RWPE2 (cell line): ENCODE measurements at regions not wholly inside any gene's neighbourhood (a gene's known extent, or its start where the extent isn't known, plus 50 kb on each side); places are given as distances from the start of the nearest gene placed in this dataset.

Source experiments
- ATAC-seq: fragments of 200-7000 bp; cut with Tn5 transposase; 3 replicates; pipeline ENCODE4 v1.9.1; 2021; ENCODE audit warnings: low read depth
- DNase-seq: peaks from one replicate; pipeline ENCODE4 v3.0.0-alpha.2; 2020; ENCODE audit warnings: low spot score
- H3K27ac ChIP-seq: fragments of 450-650 bp; 2 replicates; pipeline ENCODE4 v1.5.1; 2017; ENCODE audit warnings: mild to moderate bottlenecking; ENCODE audit not compliant: poor library complexity, severe bottlenecking
- H3K27me3 ChIP-seq: fragments of 250-450 bp; sonication (Bioruptor Pico); 2 replicates; pipeline ENCODE4 v1.5.1; 2021; ENCODE audit warnings: mild to moderate bottlenecking, moderate library complexity; ENCODE audit not compliant: insufficient read depth, poor library complexity, severe bottlenecking
- H3K36me3 ChIP-seq: fragments of 250-450 bp; sonication (Bioruptor Pico); 2 replicates; pipeline ENCODE4 v1.5.1; 2020; ENCODE audit warnings: low read depth, mild to moderate bottlenecking, moderate library complexity
- H3K4me1 ChIP-seq: fragments of 250-450 bp; sonication (Bioruptor Pico); 2 replicates; pipeline ENCODE4 v1.5.1; 2021; ENCODE audit warnings: mild to moderate bottlenecking, moderate library complexity; ENCODE audit not compliant: insufficient read depth, poor library complexity, severe bottlenecking
- H3K4me3 ChIP-seq: fragments of 250-450 bp; sonication (Bioruptor Pico); 2 replicates; pipeline ENCODE4 v1.5.1; 2021; ENCODE audit warnings: mild to moderate bottlenecking, moderate library complexity; ENCODE audit not compliant: severe bottlenecking
- H3K9me3 ChIP-seq: fragments of 250-450 bp; sonication (Bioruptor Pico); 2 replicates; pipeline ENCODE4 v1.5.1; 2021; ENCODE audit warnings: mild to moderate bottlenecking, moderate library complexity; ENCODE audit not compliant: severe bottlenecking
- TF ChIP-seq, protein P1 (sequence below): fragments of 450-650 bp; IDR thresholded peaks from one replicate; pipeline ENCODE4 v1.5.1; 2017; ENCODE audit warnings: mild to moderate bottlenecking, moderate library complexity; ENCODE audit not compliant: poor library complexity, severe bottlenecking

DNA sequence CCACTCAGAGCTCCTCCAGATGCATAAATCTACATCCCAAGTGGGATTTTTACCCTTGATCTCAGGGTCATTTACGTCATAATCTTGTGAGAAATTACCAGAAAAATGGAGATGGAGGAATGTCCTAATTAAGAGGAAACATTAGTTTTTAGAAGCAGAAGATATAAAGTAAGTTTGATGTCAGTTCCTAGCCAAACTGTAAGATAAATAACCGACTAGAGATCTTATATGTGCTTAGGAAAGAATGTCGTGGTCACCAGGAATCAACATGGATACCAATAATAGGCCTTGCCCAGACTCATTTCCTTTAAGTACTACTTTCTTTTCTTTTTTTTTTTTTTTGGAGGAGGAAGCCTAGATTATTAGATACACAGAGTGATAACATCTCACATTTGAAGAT lies 186.9 kb downstream of the UTRN start:
- H3K4me1 ChIP-seq, result no peaks in the 10 kb centered on the region
- DNase-seq (no peak), ATAC-seq (no peak)
- H3K36me3 ChIP-seq, result peaks cover 10% of the 10 kb centered on the region; the same call in 1 of the 2 replicates
- TF ChIP-seq, protein P1, sequence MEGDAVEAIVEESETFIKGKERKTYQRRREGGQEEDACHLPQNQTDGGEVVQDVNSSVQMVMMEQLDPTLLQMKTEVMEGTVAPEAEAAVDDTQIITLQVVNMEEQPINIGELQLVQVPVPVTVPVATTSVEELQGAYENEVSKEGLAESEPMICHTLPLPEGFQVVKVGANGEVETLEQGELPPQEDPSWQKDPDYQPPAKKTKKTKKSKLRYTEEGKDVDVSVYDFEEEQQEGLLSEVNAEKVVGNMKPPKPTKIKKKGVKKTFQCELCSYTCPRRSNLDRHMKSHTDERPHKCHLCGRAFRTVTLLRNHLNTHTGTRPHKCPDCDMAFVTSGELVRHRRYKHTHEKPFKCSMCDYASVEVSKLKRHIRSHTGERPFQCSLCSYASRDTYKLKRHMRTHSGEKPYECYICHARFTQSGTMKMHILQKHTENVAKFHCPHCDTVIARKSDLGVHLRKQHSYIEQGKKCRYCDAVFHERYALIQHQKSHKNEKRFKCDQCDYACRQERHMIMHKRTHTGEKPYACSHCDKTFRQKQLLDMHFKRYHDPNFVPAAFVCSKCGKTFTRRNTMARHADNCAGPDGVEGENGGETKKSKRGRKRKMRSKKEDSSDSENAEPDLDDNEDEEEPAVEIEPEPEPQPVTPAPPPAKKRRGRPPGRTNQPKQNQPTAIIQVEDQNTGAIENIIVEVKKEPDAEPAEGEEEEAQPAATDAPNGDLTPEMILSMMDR, result no peak
- H3K27me3 ChIP-seq, result no peaks in the 10 kb centered on the region
- no peak overlapping the region for H3K4me3 ChIP-seq
- H3K27ac ChIP-seq, result no peak overlapping the region
- no peaks in the 10 kb centered on the region for H3K9me3 ChIP-seq

DNA sequence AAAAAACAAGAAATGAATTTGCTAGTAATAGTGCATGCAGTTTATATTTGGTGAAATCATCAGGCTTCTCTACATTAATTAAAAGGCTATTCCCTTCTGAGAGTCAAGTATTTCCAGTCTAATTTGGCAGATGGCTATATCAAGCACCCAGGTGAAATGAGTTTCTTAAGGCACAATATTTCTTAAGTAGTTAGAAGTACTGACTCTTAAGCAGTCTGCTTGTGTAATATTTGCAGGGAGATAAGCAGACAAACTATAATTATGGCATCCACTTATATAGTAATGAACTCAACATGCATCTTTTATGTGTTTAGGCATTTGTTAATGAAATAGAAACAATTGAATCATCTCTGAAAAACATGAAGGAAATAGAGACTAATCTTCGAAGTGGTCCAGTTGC lies 189.2 kb downstream of the UTRN start:
- Histone ChIP-seq H3K4me3 (no peak overlapping the region), H3K9me3 (no peaks in the 10 kb centered on the region), H3K4me1 (no peaks in the 10 kb centered on the region), H3K36me3 (peaks cover 16% of the 10 kb centered on the region), H3K27me3 (no peaks in the 10 kb centered on the region), H3K27ac (no peak overlapping the region)
- no peak for ATAC-seq
- no peak for DNase-seq
- TF ChIP-seq, protein P1, result no peak

DNA sequence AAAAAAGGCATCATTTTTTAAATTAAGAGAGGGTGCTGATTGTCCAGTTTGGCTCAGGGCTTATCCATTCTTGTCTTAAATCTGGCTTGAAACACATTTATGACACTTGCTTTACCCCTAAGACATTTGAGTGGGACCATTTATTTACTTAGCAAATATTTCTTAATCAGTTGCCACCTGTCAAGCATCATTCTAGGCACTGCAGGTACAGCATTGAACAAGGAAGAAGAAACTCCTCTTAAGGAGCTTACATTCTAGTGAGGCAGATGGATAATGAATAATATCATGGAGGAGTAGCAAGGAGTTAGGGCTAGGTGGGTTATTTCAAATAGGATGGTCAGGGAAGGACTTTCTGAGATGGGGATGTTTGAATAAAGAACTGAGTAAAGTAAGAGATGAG lies 189.8 kb downstream of the UTRN start:
- TF ChIP-seq, protein P1, result no peak
- H3K36me3 ChIP-seq, result peaks cover 20% of the 10 kb centered on the region
- H3K4me1 ChIP-seq, result no peaks in the 10 kb centered on the region
- no peak for DNase-seq
- ATAC-seq, result no peak
- no peaks in the 10 kb centered on the region for H3K27me3 ChIP-seq
- H3K27ac ChIP-seq, result no peak overlapping the region
- no peaks in the 10 kb centered on the region for H3K9me3 ChIP-seq
- no peak overlapping the region for H3K4me3 ChIP-seq

DNA sequence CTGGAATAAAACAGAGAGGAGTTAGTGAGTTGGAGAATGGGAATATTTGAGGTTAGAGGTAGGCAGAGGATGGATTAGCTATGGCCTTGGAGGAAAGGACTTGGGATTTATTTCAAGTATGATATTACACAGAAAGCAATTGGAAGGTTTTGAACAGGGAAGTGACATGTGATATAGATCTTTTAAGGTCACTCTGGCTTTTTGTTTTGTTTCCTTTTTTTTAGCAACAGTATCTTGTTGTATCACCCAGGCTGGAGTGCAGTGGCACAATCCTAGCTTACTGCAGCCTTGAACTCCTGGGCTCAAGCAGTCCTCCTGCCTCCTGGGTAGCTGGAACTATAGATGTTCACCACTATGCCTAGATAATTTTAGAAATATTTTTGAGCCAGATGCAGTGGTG lies 190.3 kb downstream of the UTRN start:
- no peaks in the 10 kb centered on the region for H3K4me1 ChIP-seq
- no peaks in the 10 kb centered on the region for H3K9me3 ChIP-seq
- DNase-seq (no peak), ATAC-seq (no peak)
- no peaks in the 10 kb centered on the region for H3K27me3 ChIP-seq
- H3K4me3 ChIP-seq, result no peak overlapping the region
- peaks cover 24% of the 10 kb centered on the region for H3K36me3 ChIP-seq
- TF ChIP-seq, protein P1, result no peak
- H3K27ac ChIP-seq, result no peak overlapping the region

DNA sequence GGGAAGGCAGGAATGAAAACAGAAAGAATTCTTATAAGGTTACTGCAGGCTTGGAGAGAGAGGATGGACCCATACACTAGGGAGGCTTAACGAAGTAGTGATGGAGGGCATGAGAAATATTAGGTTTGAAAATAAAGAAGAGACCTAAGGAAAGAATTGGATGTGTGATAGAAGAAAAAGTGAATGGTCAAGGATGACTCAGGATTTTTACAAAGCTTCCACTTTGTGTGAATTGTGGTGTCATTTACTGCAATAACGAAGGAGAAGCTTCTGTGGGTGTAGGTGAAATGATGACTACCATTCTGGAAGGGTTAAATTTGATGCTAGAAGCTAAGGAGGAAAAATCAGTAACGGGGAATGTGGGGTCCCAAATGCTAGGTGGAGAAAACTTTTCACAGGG lies 191.2 kb downstream of the UTRN start:
- Histone ChIP-seq H3K9me3 (no peaks in the 10 kb centered on the region), H3K27ac (no peak overlapping the region), H3K4me3 (no peak overlapping the region), H3K36me3 (peaks cover 30% of the 10 kb centered on the region), H3K27me3 (no peaks in the 10 kb centered on the region), H3K4me1 (no peaks in the 10 kb centered on the region)
- no peak for DNase-seq
- TF ChIP-seq, protein P1, result no peak
- no peak for ATAC-seq
